PC-3 (cell line): ENCODE measurements at regions not wholly inside any gene's neighbourhood (a gene's known extent, or its start where the extent isn't known, plus 50 kb on each side); places are given as distances from the start of the nearest gene placed in this dataset.

Experiments
- ATAC-seq: fragments of 200-7000 bp; cut with Tn5 transposase; 2 replicates; pipeline ENCODE4 v1.9.1; 2020; ENCODE audit warnings: mild to moderate bottlenecking, moderate library complexity
- BruUV-seq: library from RNA; stranded (reverse); fragments of 400-500 nt; replicated peaks from 2 replicates; lab custom pipeline; 2021; lab: Mats Ljungman, UMichigan
- CTCF ChIA-PET: fragments of 300-600 bp; sonication (Branson Sonifier 250); formaldehyde crosslinking; loops from one replicate; lab custom pipeline; 2022; ENCODE audit warnings: antibody characterized with exemption; lab: Charles Lee
- POLR2A ChIA-PET: fragments of 300-600 bp; sonication (Branson Sonifier 250); formaldehyde crosslinking; loops from one replicate; lab custom pipeline; 2022; ENCODE audit warnings: antibody characterized with exemption; ENCODE audit not compliant: unreplicated experiment; lab: Charles Lee
- DNase-seq: peaks from one replicate; pipeline ENCODE4 v3.0.0-alpha.2; 2015
- H2AFZ ChIP-seq: fragments of 300-600 bp; sonication (generic); 2 replicates; pipeline ENCODE4 v1.6.0; 2016; ENCODE audit warnings: antibody characterized with exemption, low read length
- H3F3A ChIP-seq: fragments of 300-600 bp; sonication (generic); one replicate; pipeline ENCODE4 v1.6.0; 2017; ENCODE audit warnings: antibody characterized with exemption, low read length, control low read depth, mild to moderate bottlenecking; ENCODE audit not compliant: unreplicated experiment
- H3K27ac ChIP-seq: fragments of 300-600 bp; sonication (generic); 2 replicates; pipeline ENCODE4 v1.5.1; 2016; ENCODE audit warnings: mild to moderate bottlenecking, low read length
- H3K27me3 ChIP-seq: fragments of 300-600 bp; sonication (generic); 2 replicates; pipeline ENCODE4 v1.6.1; 2016; ENCODE audit warnings: low read length, mixed read lengths
- H3K36me3 ChIP-seq: fragments of 300-600 bp; sonication (generic); 2 replicates; pipeline ENCODE4 v1.6.1; 2016; ENCODE audit warnings: low read depth, mixed run types, low read length, mixed read lengths
- H3K4me1 ChIP-seq: fragments of 300-600 bp; sonication (generic); 2 replicates; pipeline ENCODE4 v1.5.1; 2016; ENCODE audit warnings: low read length; ENCODE audit not compliant: insufficient read depth
- H3K4me2 ChIP-seq: fragments of 300-600 bp; sonication (generic); 2 replicates; pipeline ENCODE4 v1.6.0; 2016; ENCODE audit warnings: low read length
- H3K4me3 ChIP-seq: fragments of 300-600 bp; sonication (generic); 2 replicates; pipeline ENCODE4 v1.5.1; 2016; ENCODE audit warnings: mild to moderate bottlenecking, low read length, mixed read lengths
- H3K79me2 ChIP-seq: fragments of 300-600 bp; sonication (generic); 2 replicates; pipeline ENCODE4 v1.6.1; 2017; ENCODE audit warnings: low read length, mixed read lengths
- H3K9ac ChIP-seq: fragments of 300-600 bp; sonication (generic); 2 replicates; pipeline ENCODE4 v1.6.0; 2016; ENCODE audit warnings: mild to moderate bottlenecking, low read length
- H3K9me2 ChIP-seq: fragments of 300-600 bp; sonication (generic); replicated peaks from 2 replicates; pipeline ENCODE4 v1.6.1; 2016; ENCODE audit warnings: mixed run types, low read length, mixed read lengths
- H3K9me3 ChIP-seq: fragments of 300-600 bp; sonication (generic); 2 replicates; pipeline ENCODE4 v1.6.1; 2016; ENCODE audit warnings: low read length, mixed read lengths
- H4K20me1 ChIP-seq: fragments of 300-600 bp; sonication (generic); 2 replicates; pipeline ENCODE4 v1.6.1; 2016; ENCODE audit warnings: low read length, mixed read lengths
- EZH2 ChIP-seq: fragments of 300-600 bp; sonication (generic); IDR thresholded peaks from one replicate; pipeline ENCODE4 v1.6.1; 2017; ENCODE audit warnings: antibody characterized with exemption, mild to moderate bottlenecking, low read length; ENCODE audit not compliant: unreplicated experiment
- EZH2phosphoT487 ChIP-seq: fragments of 300-600 bp; sonication (generic); IDR thresholded peaks from 2 replicates; pipeline ENCODE4 v1.6.1; 2018; ENCODE audit warnings: mild to moderate bottlenecking, antibody characterized with exemption, low read length, borderline replicate concordance
- intact Hi-C: fragments of 100-400 bp; cut with micrococcal nuclease; formaldehyde crosslinking; loops from 2 replicates; pipeline ENCODE4 v1.9.0; 2023
- TF ChIP-seq, protein P1 (sequence below): fragments of 300-600 bp; sonication (generic); conservative IDR thresholded peaks from 2 replicates; pipeline ENCODE4 v1.5.1; 2017; ENCODE audit warnings: antibody characterized with exemption, low read depth, mild to moderate bottlenecking, low read length

DNA sequence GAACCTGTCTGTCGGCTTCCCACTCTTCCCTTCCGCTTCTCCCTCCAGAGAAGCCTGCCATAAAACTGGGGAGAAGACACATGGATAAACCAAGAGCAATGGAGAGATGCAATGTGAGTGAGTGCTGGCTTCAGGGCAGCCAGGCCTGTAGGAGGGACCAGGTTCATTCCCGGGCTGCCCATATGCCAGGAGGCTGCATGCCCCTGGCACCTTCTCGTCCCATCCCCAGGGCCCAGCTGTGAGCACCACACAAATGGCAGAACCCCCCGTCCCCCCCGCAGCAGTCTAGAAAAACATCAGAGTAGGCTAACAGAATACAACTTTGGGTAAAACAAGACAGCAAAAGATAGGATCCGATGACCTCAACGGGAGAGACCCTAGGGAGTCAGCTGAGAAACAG is 341.3 kb upstream of the SHH start:
- H3K27me3 ChIP-seq, result peaks cover 13% of the 10 kb centered on the region; the same call in 1 of the 2 replicates
- H3K79me2 ChIP-seq, result no peaks in the 10 kb centered on the region
- no peak for ATAC-seq
- H3K27ac ChIP-seq, result no peak overlapping the region
- intact Hi-C loops, result loop anchor here (10.0 kb wide), 1 partner anchor 259 kb away; no protein-coding TSS in a partner anchor
- no TSS peak for BruUV-seq
- no peak overlapping the region for H3K9ac ChIP-seq
- H3K36me3 ChIP-seq, result no peaks in the 10 kb centered on the region
- peaks cover 11% of the 10 kb centered on the region; the same call in 1 of the 2 replicates for H3K4me1 ChIP-seq
- H2AFZ ChIP-seq, result no peak overlapping the region
- ChIA-PET CTCF (no interaction called here), POLR2A (no interaction called here)
- H3K9me2 ChIP-seq, result no peaks in the 10 kb centered on the region
- no peaks in the 10 kb centered on the region for H3F3A ChIP-seq
- H3K4me3 ChIP-seq, result no peak overlapping the region
- H3K4me2 ChIP-seq, result no peak overlapping the region
- H4K20me1 ChIP-seq, result no peaks in the 10 kb centered on the region
- no peak for DNase-seq
- no peak for TF ChIP-seq EZH2
- TF ChIP-seq, protein P1, sequence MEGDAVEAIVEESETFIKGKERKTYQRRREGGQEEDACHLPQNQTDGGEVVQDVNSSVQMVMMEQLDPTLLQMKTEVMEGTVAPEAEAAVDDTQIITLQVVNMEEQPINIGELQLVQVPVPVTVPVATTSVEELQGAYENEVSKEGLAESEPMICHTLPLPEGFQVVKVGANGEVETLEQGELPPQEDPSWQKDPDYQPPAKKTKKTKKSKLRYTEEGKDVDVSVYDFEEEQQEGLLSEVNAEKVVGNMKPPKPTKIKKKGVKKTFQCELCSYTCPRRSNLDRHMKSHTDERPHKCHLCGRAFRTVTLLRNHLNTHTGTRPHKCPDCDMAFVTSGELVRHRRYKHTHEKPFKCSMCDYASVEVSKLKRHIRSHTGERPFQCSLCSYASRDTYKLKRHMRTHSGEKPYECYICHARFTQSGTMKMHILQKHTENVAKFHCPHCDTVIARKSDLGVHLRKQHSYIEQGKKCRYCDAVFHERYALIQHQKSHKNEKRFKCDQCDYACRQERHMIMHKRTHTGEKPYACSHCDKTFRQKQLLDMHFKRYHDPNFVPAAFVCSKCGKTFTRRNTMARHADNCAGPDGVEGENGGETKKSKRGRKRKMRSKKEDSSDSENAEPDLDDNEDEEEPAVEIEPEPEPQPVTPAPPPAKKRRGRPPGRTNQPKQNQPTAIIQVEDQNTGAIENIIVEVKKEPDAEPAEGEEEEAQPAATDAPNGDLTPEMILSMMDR, result no peak
- no peak for TF ChIP-seq EZH2phosphoT487
- no peaks in the 10 kb centered on the region for H3K9me3 ChIP-seq

DNA sequence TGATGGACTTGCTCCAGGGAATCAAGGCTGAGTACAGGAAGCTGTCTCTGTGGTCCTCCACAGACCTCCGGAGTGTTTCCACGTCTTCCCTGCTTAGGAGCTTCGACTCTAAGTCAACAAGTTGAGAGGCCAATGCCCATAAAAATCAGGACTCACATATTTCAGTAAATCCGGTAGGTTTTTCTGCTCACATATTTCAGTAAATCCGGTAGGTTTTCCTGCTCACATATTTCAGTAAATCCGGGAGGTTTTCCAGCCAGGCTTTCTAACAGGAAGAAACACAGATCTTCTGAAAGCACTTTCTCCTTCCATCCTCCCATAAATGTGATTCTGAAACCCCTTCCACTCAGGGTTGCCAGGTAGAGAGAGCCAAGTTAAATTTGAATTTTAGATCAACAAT is 340.1 kb upstream of the SHH start:
- ChIA-PET CTCF (no interaction called here), POLR2A (no interaction called here)
- Histone ChIP-seq H3K27ac (no peak overlapping the region), H3K4me3 (no peak overlapping the region), H3K27me3 (peaks cover 13% of the 10 kb centered on the region; the same call in 1 of the 2 replicates), H3K9ac (no peak overlapping the region), H3K9me2 (no peaks in the 10 kb centered on the region), H2AFZ (no peak overlapping the region), H4K20me1 (no peaks in the 10 kb centered on the region), H3K4me1 (peaks cover 8% of the 10 kb centered on the region; the same call in 1 of the 2 replicates), H3K36me3 (no peaks in the 10 kb centered on the region), H3K9me3 (no peaks in the 10 kb centered on the region), H3K79me2 (no peaks in the 10 kb centered on the region), H3K4me2 (no peak overlapping the region), H3F3A (no peaks in the 10 kb centered on the region)
- TF ChIP-seq, protein P1, result no peak
- TF ChIP-seq EZH2phosphoT487 (no peak), EZH2 (no peak)
- intact Hi-C loops, result loop anchor here (10.0 kb wide), 1 partner anchor 258 kb away; no protein-coding TSS in a partner anchor
- BruUV-seq, result no TSS peak
- DNase-seq (peak; percentile 17), ATAC-seq (no peak)

DNA sequence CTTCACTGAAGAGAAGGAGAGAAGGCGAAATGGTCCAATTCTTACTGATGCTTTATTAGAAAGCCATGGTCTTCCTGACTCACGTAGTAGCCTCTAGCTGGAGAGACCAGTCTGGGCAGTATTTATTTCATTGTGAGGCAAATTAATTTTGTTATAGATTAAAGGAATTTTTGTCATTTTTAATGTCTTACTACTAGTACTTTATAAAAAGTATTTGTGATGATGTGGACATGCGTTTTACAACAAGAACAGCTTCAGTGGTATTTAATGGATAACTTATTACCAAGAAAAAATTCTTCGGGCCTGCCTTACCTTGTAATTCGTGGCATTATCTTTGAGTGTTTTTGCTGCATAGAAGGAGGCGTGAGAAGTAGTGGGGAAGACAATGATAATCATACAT is 339.4 kb upstream of the SHH start:
- Histone ChIP-seq H3F3A (no peaks in the 10 kb centered on the region), H3K9ac (no peak overlapping the region), H4K20me1 (no peaks in the 10 kb centered on the region), H3K36me3 (no peaks in the 10 kb centered on the region), H3K27ac (no peak overlapping the region), H3K27me3 (peaks cover 17% of the 10 kb centered on the region; the same call in 1 of the 2 replicates), H2AFZ (no peak overlapping the region), H3K4me1 (peaks cover 5% of the 10 kb centered on the region; the same call in 1 of the 2 replicates), H3K4me2 (no peak overlapping the region), H3K79me2 (no peaks in the 10 kb centered on the region), H3K4me3 (no peak overlapping the region), H3K9me3 (no peaks in the 10 kb centered on the region), H3K9me2 (no peaks in the 10 kb centered on the region)
- BruUV-seq, result no TSS peak
- ChIA-PET CTCF (no interaction called here), POLR2A (no interaction called here)
- intact Hi-C loops, result loop anchor here (10.0 kb wide), 1 partner anchor 257 kb away; no protein-coding TSS in a partner anchor
- no peak for DNase-seq
- no peak for TF ChIP-seq EZH2
- no peak for ATAC-seq
